Keratinocyte (primary cell): ENCODE measurements at regions not wholly inside any gene's neighbourhood (a gene's known extent, or its start where the extent isn't known, plus 50 kb on each side); places are given as distances from the start of the nearest gene placed in this dataset.

ENCODE experiments used
- EZH2 ChIP-seq: IDR thresholded peaks from one replicate; pipeline ENCODE4 v1.6.1; 2012; ENCODE audit warnings: inconsistent platforms, mild to moderate bottlenecking, low read length, moderate library complexity
- TF ChIP-seq, protein P1 (sequence below), 3 experiments: IDR thresholded peaks in 1 of 3; conservative IDR thresholded peaks in 1 of 3; optimal IDR thresholded peaks in 1 of 3; 2 replicates in 2 of 3; 3 replicates in 1 of 3; pipeline versions ENCODE3 to v1.5.1; 2011; ENCODE audit warnings: low read length in 3 of 3, mild to moderate bottlenecking in 3 of 3, moderate library complexity in 2 of 3, control low read depth in 1 of 3, inconsistent platforms in 1 of 3; ENCODE audit not compliant: insufficient read depth in 2 of 3; ENCODE audit errors: extremely low read depth in 1 of 3

DNA sequence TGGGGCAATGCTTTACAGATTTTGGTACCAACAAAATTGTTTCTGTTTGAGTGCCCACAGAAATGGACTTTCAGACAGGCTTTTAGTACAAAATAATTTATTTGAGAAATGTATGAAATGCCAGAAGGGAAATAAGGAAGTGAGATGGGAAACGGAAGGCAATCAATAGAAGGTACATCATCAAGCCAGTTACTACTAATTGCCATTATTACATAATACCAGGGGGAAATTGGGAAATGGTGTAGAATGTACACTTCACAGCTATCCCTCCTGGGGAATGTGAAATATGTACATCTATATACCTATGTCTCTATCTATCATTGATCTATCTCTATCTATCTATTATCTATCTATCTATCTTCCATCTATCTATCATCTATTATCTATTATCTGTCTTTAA is 264.6 kb upstream of the B3GALT2 start:
- no peak for TF ChIP-seq EZH2
- TF ChIP-seq, protein P1, sequence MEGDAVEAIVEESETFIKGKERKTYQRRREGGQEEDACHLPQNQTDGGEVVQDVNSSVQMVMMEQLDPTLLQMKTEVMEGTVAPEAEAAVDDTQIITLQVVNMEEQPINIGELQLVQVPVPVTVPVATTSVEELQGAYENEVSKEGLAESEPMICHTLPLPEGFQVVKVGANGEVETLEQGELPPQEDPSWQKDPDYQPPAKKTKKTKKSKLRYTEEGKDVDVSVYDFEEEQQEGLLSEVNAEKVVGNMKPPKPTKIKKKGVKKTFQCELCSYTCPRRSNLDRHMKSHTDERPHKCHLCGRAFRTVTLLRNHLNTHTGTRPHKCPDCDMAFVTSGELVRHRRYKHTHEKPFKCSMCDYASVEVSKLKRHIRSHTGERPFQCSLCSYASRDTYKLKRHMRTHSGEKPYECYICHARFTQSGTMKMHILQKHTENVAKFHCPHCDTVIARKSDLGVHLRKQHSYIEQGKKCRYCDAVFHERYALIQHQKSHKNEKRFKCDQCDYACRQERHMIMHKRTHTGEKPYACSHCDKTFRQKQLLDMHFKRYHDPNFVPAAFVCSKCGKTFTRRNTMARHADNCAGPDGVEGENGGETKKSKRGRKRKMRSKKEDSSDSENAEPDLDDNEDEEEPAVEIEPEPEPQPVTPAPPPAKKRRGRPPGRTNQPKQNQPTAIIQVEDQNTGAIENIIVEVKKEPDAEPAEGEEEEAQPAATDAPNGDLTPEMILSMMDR (optimal IDR thresholded peaks at IDR 0.05 in 1 of 3, IDR thresholded peaks at IDR 0.05 in 1 of 3, conservative IDR thresholded peaks at IDR 0.05 in 1 of 3; ENCODE audit: extremely low read depth in 1 of 3, insufficient read depth in 2 of 3, low read length in 3 of 3) = no peak
